GOT3 (cell line): ENCODE measurements at regions not wholly inside any gene's neighbourhood (a gene's known extent, or its start where the extent isn't known, plus 50 kb on each side); places are given as distances from the start of the nearest gene placed in this dataset.

Source experiments
- DNase-seq: peaks from one replicate; lab custom pipeline; 2025; ENCODE audit warnings: mixed read lengths; lab: John Stamatoyannopoulos, UW

GRCh38 chr6:165875946-165876345 is 212.9 kb upstream of the PDE10A start:
- DNase-seq, result no peak

GRCh38 chr6:165873976-165874375 is 210.9 kb upstream of the PDE10A start:
- no peak for DNase-seq

GRCh38 chr6:165872811-165873210 is 209.8 kb upstream of the PDE10A start:
- DNase-seq, result no peak

- DNase-seq, result no peak
Measured at GRCh38 chr6:165872311-165872710, 209.3 kb upstream of the PDE10A start.

GRCh38 chr6:165871571-165871970 is 208.5 kb upstream of the PDE10A start:
- no peak for DNase-seq

- no peak for DNase-seq
Measured at GRCh38 chr6:165869526-165869925, 206.5 kb upstream of the PDE10A start.

GRCh38 chr6:165864925-165865324 is 201.9 kb upstream of the PDE10A start:
- DNase-seq, result no peak

- DNase-seq, result no peak
Measured at GRCh38 chr6:165864218-165864617, 201.2 kb upstream of the PDE10A start.

- no peak for DNase-seq
Measured at GRCh38 chr6:165863801-165864200, 200.8 kb upstream of the PDE10A start.

GRCh38 chr6:165862813-165863212 is 199.8 kb upstream of the PDE10A start:
- no peak for DNase-seq

GRCh38 chr6:165861226-165861625 is 198.2 kb upstream of the PDE10A start:
- DNase-seq, result no peak

- DNase-seq, result no peak
Measured at GRCh38 chr6:165858586-165858985, 195.5 kb upstream of the PDE10A start.

- DNase-seq, result no peak
Measured at GRCh38 chr6:165855856-165856255, 192.8 kb upstream of the PDE10A start.

GRCh38 chr6:165854863-165855593 is 192.0 kb upstream of the PDE10A start:
- no peak for DNase-seq

- no peak for DNase-seq
Measured at GRCh38 chr6:165854061-165854862, 191.2 kb upstream of the PDE10A start.

GRCh38 chr6:165852676-165853075 is 189.6 kb upstream of the PDE10A start:
- no peak for DNase-seq

GRCh38 chr6:165850434-165851019 is 187.5 kb upstream of the PDE10A start:
- no peak for DNase-seq

GRCh38 chr6:165849534-165850430 is 186.7 kb upstream of the PDE10A start:
- DNase-seq, result no peak

- no peak for DNase-seq
Measured at GRCh38 chr6:165848086-165848426, 185.0 kb upstream of the PDE10A start.

GRCh38 chr6:165847407-165848085 is 184.5 kb upstream of the PDE10A start:
- no peak for DNase-seq

GRCh38 chr6:165846123-165846966 is 183.3 kb upstream of the PDE10A start:
- DNase-seq, result no peak
